Neural progenitor cell (in vitro differentiated cells): ENCODE measurements at regions not wholly inside any gene's neighbourhood (a gene's known extent, or its start where the extent isn't known, plus 50 kb on each side); places are given as distances from the start of the nearest gene placed in this dataset.
A peak's percentile ranks its signal among the peaks of the same experiment; 100 is the strongest.

ENCODE experiments used
- DNase-seq: peaks from one replicate; pipeline ENCODE4 v3.0.0-alpha.2; 2016; ENCODE audit warnings: low spot score
- H2AFZ ChIP-seq: fragments of 200-600 bp; sonication (generic); replicated peaks from 2 replicates; pipeline ENCODE4 v1.6.1; 2016; ENCODE audit warnings: antibody characterized with exemption
- H3F3A ChIP-seq: fragments of 200-600 bp; sonication (generic); 2 replicates; pipeline ENCODE4 v1.6.1; 2016; ENCODE audit warnings: antibody characterized with exemption, low read depth
- H3K27ac ChIP-seq: fragments of 200-600 bp; sonication (generic); 2 replicates; pipeline ENCODE4 v1.5.1; 2016; ENCODE audit warnings: mild to moderate bottlenecking
- H3K27me3 ChIP-seq: fragments of 200-600 bp; sonication (generic); 2 replicates; pipeline ENCODE4 v1.6.1; 2016; ENCODE audit warnings: mild to moderate bottlenecking, moderate library complexity
- H3K36me3 ChIP-seq: fragments of 200-600 bp; sonication (generic); 2 replicates; pipeline ENCODE4 v1.5.1; 2016
- H3K4me1 ChIP-seq: fragments of 200-600 bp; sonication (generic); 2 replicates; pipeline ENCODE4 v1.6.1; 2016; ENCODE audit warnings: mixed run types
- H3K4me2 ChIP-seq: fragments of 200-600 bp; sonication (generic); 2 replicates; pipeline ENCODE4 v1.6.1; 2016
- H3K4me3 ChIP-seq: fragments of 200-600 bp; sonication (generic); 2 replicates; pipeline ENCODE4 v1.5.1; 2016
- H3K79me2 ChIP-seq: fragments of 200-600 bp; sonication (generic); 2 replicates; pipeline ENCODE4 v1.6.1; 2016; ENCODE audit warnings: low read depth
- H3K9ac ChIP-seq: fragments of 200-600 bp; sonication (generic); 2 replicates; pipeline ENCODE4 v1.6.1; 2016
- H3K9me3 ChIP-seq: fragments of 200-600 bp; sonication (generic); 2 replicates; pipeline ENCODE4 v1.5.1; 2016; ENCODE audit warnings: low read depth
- H4K20me1 ChIP-seq: fragments of 200-600 bp; sonication (generic); 2 replicates; pipeline ENCODE4 v1.6.1; 2016; ENCODE audit warnings: low read depth
- H3K27ac Mint-ChIP-seq: 3 replicates; pipeline ENCODE4 v1.8.0; 2021; ENCODE audit warnings: mixed read lengths
- H3K27me3 Mint-ChIP-seq: 2 replicates; pipeline ENCODE4 v1.8.0; 2022; ENCODE audit warnings: low read depth, mild to moderate bottlenecking, inconsistent platforms, moderate library complexity, mixed read lengths; ENCODE audit not compliant: insufficient read depth
- H3K36me3 Mint-ChIP-seq: 3 replicates; pipeline ENCODE4 v1.8.0; 2021; ENCODE audit warnings: mixed read lengths
- H3K4me1 Mint-ChIP-seq: 3 replicates; pipeline ENCODE4 v1.8.0; 2021; ENCODE audit warnings: mixed read lengths
- H3K4me3 Mint-ChIP-seq: 3 replicates; pipeline ENCODE4 v1.8.0; 2021; ENCODE audit warnings: mild to moderate bottlenecking, moderate library complexity, mixed read lengths
- H3K9me3 Mint-ChIP-seq: 3 replicates; pipeline ENCODE4 v1.8.0; 2020; ENCODE audit warnings: mixed read lengths
- CTCF ChIP-seq: fragments of 200-600 bp; sonication (generic); IDR thresholded peaks from 2 replicates; pipeline ENCODE4 v1.5.1; 2017; ENCODE audit warnings: antibody characterized with exemption, mild to moderate bottlenecking
- EZH2 ChIP-seq: fragments of 200-600 bp; sonication (generic); IDR thresholded peaks from 2 replicates; pipeline ENCODE4 v1.6.1; 2017; ENCODE audit warnings: antibody characterized with exemption, mild to moderate bottlenecking, moderate library complexity
- EZH2phosphoT487 ChIP-seq: fragments of 200-600 bp; sonication (generic); IDR thresholded peaks from 2 replicates; pipeline ENCODE4 v1.6.1; 2017; ENCODE audit warnings: antibody characterized with exemption

DNA sequence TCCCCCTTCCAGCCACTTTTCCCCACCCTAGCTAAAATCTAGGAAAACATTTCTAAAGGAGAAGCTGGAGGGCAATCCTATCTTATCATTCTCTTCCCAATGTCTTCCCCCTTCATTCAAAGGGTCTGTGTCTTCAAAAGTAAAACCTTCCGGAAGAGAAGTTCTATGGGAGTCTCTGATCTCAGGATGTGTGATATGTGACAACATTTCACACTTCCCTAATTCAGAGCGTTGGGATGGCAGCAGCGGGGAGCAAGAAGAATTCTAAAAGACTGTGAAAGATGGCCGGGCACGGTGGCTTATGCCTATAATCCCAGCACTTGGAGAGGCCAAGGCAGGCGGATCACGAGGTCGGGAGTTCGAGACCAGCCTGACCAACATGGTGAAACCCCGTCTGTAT lies 65.4 kb upstream of the AKIRIN2 start:
- Mint-ChIP-seq H3K9me3 (peaks cover 4% of the 10 kb centered on the region), H3K27me3 (peaks cover 5% of the 10 kb centered on the region), H3K4me3 (no peak overlapping the region), H3K36me3 (no peaks in the 10 kb centered on the region), H3K4me1 (peaks cover 4% of the 10 kb centered on the region), H3K27ac (no peak overlapping the region)
- no peak overlapping the region for H3K4me3 ChIP-seq
- TF ChIP-seq EZH2: no peak
- no peak for TF ChIP-seq CTCF
- no peak for TF ChIP-seq EZH2phosphoT487
- peaks cover 5% of the 10 kb centered on the region for H3K4me1 ChIP-seq
- no peak overlapping the region for H3K27ac ChIP-seq
- no peak overlapping the region for H3K9ac ChIP-seq
- H3F3A ChIP-seq: no peaks in the 10 kb centered on the region
- no peak overlapping the region for H3K4me2 ChIP-seq
- no peaks in the 10 kb centered on the region for H3K9me3 ChIP-seq
- no peaks in the 10 kb centered on the region for H3K27me3 ChIP-seq
- H3K36me3 ChIP-seq: no peaks in the 10 kb centered on the region
- DNase-seq: no peak
- no peaks in the 10 kb centered on the region for H3K79me2 ChIP-seq
- no peaks in the 10 kb centered on the region for H4K20me1 ChIP-seq
- no peak overlapping the region for H2AFZ ChIP-seq

DNA sequence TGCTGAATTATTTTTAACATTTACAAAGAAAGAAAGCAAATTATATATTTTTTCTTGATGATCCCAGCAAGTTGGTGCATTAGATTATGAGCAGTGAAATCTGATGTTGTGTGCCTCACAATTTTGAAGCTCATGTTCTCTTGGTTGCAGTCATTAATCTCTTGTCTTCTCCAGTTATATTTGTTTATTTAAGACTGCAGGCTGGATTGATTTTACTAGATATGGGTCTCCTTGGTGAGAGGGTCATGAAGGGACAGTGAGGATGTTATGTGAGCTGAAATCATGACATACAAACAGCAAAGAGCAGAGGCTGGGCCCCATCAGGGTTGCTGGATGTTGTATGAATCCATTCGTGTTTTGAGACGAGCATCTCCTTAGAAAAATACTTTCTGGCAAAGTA lies 64.2 kb upstream of the AKIRIN2 start:
- peaks cover 4% of the 10 kb centered on the region for H3K9me3 Mint-ChIP-seq
- H3K27ac ChIP-seq: no peak overlapping the region
- no peak overlapping the region for H3K4me3 Mint-ChIP-seq
- no peaks in the 10 kb centered on the region for H3K4me1 Mint-ChIP-seq
- TF ChIP-seq CTCF: no peak
- TF ChIP-seq EZH2: no peak
- TF ChIP-seq EZH2phosphoT487: no peak
- no peak overlapping the region for H3K4me3 ChIP-seq
- H3K36me3 ChIP-seq: no peaks in the 10 kb centered on the region
- no peaks in the 10 kb centered on the region for H3K27me3 ChIP-seq
- no peaks in the 10 kb centered on the region for H3K9me3 ChIP-seq
- no peaks in the 10 kb centered on the region for H4K20me1 ChIP-seq
- DNase-seq: no peak
- H3K36me3 Mint-ChIP-seq: no peaks in the 10 kb centered on the region
- H3K4me2 ChIP-seq: no peak overlapping the region
- no peak overlapping the region for H2AFZ ChIP-seq
- no peaks in the 10 kb centered on the region for H3K79me2 ChIP-seq
- no peaks in the 10 kb centered on the region for H3K4me1 ChIP-seq
- H3F3A ChIP-seq: no peaks in the 10 kb centered on the region
- H3K27me3 Mint-ChIP-seq: peaks cover 5% of the 10 kb centered on the region
- H3K9ac ChIP-seq: no peak overlapping the region
- no peak overlapping the region for H3K27ac Mint-ChIP-seq

- Histone ChIP-seq H3K79me2 (no peaks in the 10 kb centered on the region), H3K27me3 (no peaks in the 10 kb centered on the region), H3K36me3 (no peaks in the 10 kb centered on the region), H3K4me1 (no peaks in the 10 kb centered on the region), H4K20me1 (no peaks in the 10 kb centered on the region), H3K9ac (no peak overlapping the region), H2AFZ (no peak overlapping the region), H3K27ac (no peak overlapping the region), H3K9me3 (no peaks in the 10 kb centered on the region), H3F3A (no peaks in the 10 kb centered on the region), H3K4me2 (no peak overlapping the region), H3K4me3 (no peak overlapping the region)
- TF ChIP-seq CTCF (no peak), EZH2 (no peak), EZH2phosphoT487 (no peak)
- Mint-ChIP-seq H3K36me3 (no peaks in the 10 kb centered on the region), H3K4me3 (peak overlapping the region; percentile 52), H3K27ac (no peak overlapping the region), H3K9me3 (peaks cover 4% of the 10 kb centered on the region), H3K27me3 (peaks cover 5% of the 10 kb centered on the region), H3K4me1 (no peaks in the 10 kb centered on the region)
- no peak for DNase-seq
These were observed 61.9 kb upstream of the AKIRIN2 start for GRCh38 chr6:87763901-87764300.

- Mint-ChIP-seq H3K9me3 (peaks cover 4% of the 10 kb centered on the region), H3K4me3 (no peak overlapping the region), H3K27ac (no peak overlapping the region), H3K27me3 (peaks cover 5% of the 10 kb centered on the region), H3K4me1 (no peaks in the 10 kb centered on the region), H3K36me3 (no peaks in the 10 kb centered on the region)
- DNase-seq: no peak
- Histone ChIP-seq H2AFZ (no peak overlapping the region), H3K9me3 (no peaks in the 10 kb centered on the region), H3K4me3 (no peak overlapping the region), H3K27ac (no peak overlapping the region), H3K4me1 (no peaks in the 10 kb centered on the region), H3K27me3 (no peaks in the 10 kb centered on the region), H3F3A (no peaks in the 10 kb centered on the region), H3K36me3 (no peaks in the 10 kb centered on the region), H3K4me2 (no peak overlapping the region), H3K79me2 (no peaks in the 10 kb centered on the region), H3K9ac (no peak overlapping the region), H4K20me1 (no peaks in the 10 kb centered on the region)
- no peak for TF ChIP-seq EZH2phosphoT487
- TF ChIP-seq EZH2: no peak
- TF ChIP-seq CTCF: no peak
These were observed 61.2 kb upstream of the AKIRIN2 start for GRCh38 chr6:87763276-87763675.
